GM18517 (cell line): ENCODE measurements at regions not wholly inside any gene's neighbourhood (a gene's known extent, or its start where the extent isn't known, plus 50 kb on each side); places are given as distances from the start of the nearest gene placed in this dataset.
A peak's percentile ranks its signal among the peaks of the same experiment; 100 is the strongest.

Source experiments
- ATAC-seq: cut with Tn5 transposase; IDR thresholded peaks from one replicate; pipeline ENCODE4 v1.9.1; 2021; ENCODE audit warnings: mild to moderate bottlenecking, moderate library complexity; ENCODE audit not compliant: unreplicated experiment

DNA sequence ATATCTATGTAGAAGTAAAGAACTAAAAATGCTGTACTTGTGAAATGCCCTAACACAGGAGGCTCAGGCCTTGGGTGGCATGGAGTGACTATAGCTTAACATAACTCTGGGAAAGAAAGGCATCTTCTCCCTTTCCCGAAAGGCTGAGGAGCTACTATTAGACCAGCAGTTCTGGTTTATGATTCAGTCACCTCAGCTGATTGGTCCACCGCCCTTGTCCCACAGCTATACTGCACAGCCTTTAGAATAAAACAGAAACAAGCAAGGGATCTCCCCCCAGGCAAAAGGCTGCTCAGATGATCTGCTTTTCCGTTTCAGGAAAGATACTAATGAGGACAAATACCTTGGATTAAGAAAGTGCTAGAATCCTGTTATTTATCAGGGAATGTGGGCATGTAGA lies 171.3 kb downstream of the SNCA start:
- no peak for ATAC-seq

DNA sequence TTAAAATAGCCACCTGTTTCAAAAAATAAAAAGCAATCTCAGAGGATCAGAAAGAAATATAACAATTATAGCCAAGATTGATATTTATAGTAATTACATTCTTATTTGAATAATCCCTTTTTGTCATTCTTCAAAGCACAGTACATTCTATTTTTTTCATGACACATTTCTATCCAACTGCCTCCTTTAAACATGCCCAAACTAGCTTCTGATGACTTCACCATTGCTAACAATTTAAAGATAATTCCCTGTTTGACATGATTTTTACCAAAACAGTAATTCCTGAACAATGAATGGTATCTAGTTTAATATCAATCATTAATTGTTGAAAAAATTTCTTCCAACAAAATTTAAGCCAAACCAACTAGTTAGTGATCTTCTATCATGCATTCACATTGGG lies 172.4 kb downstream of the SNCA start:
- ATAC-seq, result no peak

DNA sequence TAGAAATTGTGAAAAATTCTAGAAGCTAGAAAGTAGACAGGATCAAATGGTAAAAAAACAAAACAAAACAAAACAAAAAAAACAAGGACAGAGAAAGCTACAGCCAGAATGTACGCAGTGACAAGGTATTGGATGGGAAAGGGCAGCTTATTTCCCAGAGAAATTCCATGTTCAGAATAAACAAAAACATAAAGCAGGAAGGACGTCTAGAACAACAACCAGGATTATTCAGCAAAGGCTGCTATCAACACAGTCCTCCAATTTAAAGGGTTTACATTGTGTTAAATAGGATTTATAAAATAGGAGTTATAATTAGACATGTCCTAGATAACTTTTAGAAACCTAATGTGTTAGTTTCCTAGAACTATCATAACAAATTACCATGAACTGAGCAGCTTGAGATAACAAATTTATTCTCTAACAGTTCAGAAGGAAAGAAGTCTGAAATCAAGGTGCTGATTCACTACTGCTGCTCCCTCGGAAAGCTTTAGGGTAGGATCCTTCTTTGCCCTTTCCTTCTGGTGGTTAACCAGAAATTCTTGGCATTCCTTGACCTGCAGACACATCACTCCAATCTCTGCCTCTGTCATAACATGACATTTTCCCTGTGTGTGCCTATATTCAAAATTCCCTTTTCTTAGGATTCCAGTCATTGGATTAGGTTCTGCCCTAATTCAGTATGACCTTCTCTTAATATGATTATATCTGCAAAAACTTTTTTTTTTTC lies 175.6 kb downstream of the SNCA start:
- ATAC-seq, result no peak

DNA sequence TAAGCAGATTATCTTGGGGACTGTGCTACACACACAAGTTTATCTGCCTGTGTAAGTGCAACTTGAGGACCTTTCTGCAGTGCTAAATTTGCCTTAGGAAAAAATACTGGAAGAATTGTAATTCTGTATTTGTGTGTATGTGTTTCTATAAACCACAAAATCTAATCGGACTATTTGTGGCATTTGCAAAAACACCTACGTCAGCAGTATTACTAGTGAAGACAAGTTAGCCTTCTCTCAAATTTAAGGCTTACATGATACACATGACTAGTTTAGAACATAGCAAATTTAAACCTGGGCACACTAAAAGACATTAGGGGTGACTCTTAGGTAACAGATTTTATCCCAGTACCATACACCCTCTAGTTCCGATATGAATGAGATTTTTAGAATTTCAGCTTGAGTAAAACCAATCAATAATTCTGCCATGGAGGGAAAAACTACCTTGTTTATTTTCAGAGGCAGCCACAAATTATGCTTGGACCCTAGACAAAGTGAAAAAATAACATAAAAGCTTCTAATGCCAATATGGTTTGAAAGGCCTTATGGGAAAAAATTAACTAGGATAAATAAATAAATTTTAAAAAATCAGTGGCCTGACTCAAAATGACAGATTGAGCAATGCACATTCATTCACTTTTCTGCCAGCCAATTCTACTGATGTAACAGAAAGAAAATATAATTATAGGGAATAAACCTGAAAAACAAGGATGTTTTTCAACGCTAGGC lies 176.4 kb downstream of the SNCA start:
- no peak for ATAC-seq

DNA sequence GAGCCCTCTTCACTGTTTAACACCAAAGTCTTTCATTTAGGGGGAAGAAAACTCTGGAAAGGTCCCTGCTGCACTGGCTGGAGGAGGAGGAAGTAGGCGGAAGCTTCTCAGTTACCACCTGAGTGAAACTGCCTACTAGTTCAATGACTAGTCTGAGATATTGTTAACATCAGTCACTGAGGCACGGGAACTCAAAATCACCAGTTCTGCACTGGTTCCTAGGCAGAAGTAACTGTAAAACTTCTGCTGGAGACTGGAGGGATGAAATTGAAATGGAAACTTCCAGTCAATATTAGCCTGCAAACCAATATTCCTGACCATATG lies 178.3 kb downstream of the SNCA start:
- ATAC-seq, result peak; percentile 85

DNA sequence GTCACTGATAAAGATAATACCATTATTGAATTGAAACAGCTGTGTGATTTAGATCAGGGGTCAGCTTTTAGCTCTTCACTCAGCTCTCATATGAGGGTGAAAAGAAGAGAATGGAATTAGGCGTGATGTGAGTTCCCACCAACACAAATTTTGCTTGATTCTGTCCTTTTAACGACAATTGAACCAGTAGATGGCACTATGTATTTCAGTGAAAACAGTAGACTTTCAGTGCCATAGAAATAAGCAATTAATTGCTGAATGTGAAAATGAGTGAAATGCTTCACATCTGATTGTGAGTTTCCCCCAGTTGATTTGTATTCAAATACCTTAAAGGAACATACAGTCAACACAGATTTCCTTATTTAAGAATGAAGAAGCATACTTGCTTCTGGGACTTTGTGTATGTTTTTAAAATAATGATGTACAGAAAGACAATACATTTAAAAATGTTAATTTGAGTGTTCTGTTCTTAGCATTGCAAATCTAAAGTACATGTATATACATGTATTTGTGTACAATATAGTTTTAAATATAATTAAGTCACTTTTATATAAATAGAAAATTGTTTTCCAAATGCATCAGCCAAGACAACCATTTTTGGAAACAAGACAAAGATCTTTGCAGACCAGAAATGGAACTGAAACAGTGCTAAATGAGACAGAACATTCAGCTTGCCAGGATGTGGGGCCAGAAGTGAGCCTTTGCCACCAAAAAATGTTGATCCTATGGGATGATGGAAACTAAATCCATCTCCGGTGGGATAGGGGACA lies 178.8 kb downstream of the SNCA start:
- ATAC-seq, result peak; percentile 79

DNA sequence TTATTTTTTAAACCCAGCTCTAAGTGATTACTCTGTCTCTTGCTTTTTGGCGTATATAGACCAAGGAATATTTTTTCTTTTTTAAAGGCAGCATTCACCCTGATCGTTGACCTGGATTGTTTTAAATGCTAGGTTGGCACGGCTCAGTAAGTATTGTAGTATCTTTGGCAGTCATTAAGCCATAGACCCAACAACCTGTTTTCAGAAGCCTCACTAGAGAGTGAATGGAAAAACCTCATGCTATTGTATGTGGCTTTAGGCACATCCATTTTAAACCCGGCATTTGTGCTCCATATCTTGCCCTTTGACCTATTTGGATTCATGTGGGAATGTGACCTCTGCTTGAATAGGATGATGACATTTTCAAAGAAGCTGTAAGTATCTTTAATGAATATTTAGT lies 183.9 kb downstream of the SNCA start:
- no peak for ATAC-seq

DNA sequence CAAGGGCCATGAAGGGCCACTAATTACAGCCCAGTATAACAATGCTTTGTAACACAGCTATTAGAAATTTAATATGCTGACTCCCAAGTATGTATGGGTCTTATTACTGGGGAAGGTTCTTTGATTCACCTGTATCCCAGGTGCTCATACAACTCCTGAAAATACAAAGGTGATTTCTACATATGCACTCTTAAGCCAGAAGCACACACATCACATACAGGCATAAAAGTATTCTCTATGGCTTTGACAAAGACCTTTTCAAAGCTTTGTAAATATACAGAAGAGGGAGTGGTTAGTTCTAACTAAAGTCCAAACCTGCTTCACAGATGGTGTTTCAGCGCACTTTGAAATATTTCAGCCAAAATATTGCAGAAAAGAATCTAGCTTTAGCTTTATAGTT lies 191.5 kb downstream of the SNCA start:
- no peak for ATAC-seq

DNA sequence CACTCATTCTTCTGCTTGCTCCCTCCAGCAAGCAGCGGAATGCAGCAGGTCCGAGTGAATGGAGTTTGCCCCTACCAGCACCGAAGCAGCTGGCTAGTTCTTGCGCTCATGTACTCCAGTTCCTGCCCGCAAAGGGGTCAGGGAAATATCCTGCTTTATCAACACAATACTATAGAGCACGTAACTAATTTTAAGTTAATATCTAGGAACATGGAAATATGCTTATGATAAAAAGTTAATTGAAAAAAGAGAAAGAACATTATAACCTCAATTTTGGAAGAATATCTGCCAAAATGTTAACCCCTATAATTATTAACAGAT lies 195.6 kb downstream of the SNCA start:
- no peak for ATAC-seq

DNA sequence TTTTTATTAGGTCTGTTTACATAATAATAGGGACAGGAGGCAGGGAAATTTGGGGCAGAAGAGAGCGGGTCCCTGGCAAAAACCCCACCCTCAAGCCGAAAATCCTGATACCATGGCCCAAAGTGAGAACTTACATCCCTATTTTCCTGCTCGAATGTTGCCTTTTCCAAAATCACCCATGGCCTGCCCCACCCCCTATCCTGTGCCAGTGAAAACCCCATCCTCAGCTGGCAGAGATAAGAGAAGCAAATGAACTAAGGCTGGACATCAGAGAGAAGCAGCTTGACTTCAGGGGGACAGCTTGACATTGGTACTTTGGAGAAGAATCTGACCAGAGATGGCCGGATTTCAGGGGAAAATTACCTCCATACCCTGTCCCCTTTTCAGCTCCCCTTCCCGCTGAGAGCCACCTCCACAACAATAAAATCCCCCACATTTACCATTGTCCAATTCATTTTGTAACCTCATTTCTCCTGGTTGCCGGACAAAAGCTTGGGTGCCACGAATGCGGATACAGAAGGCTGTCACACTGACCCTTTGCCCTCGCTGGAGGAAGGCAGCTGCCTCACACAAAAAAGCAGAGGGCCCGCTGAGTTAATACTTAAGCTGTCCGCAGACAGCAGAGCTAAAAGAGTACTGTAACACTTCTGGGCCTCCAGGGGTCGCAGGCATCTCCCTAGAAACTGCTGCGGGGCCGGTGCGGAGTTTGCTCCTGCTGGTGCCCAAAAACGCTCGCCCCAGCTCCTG lies 196.2 kb downstream of the SNCA start:
- ATAC-seq, result no peak

DNA sequence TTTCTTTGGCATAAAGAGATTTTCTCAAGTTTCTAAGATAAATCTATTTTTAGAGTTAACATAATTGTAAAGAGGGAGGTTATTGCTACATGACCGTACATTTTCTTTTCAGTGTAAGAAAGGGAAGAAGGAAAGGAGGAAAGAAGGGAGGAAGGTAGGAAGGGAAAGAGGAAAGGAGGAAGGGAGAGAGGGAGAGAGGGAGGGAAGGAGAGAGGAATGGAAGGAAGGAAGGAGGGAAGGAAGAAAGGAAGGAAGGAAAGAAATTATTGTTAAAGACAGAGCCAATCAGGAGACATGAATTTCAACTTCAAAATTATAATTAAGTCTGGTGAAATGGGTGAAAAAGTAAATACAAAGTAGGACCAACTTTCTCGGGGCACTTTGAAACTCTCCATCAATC lies 197.6 kb downstream of the SNCA start:
- no peak for ATAC-seq

DNA sequence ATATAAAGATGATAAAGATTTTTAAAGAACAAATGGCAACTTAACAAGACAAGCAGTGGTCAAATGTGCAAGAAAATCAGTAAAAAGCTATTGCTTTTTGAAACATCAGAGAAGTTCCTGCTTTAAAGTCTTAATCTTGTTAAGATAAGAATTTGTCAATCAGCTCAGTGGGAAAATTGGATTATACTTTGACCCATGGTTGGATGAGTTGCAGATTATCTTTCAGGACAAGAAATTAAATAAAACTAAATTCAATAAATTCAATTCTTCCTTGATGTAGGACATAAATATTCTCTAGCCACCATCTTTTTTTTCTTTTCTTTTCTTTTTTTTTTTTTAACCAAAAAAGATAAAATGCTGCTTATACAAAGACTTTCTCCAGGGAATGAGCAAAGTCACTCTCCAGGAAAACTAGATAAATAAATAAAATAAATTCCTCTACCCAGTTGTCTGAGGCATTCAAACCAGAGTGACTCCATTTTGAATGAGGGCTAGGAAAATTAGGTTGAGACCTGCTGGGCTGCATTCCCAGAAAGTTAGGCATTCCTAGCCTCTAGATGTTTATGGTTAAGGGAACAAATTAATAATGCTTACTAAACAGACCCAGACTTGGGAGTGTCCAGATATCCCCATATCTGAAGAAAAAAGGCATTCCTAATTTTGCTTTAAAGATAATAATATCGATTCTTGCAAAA lies 211.2 kb downstream of the SNCA start:
- ATAC-seq, result no peak

DNA sequence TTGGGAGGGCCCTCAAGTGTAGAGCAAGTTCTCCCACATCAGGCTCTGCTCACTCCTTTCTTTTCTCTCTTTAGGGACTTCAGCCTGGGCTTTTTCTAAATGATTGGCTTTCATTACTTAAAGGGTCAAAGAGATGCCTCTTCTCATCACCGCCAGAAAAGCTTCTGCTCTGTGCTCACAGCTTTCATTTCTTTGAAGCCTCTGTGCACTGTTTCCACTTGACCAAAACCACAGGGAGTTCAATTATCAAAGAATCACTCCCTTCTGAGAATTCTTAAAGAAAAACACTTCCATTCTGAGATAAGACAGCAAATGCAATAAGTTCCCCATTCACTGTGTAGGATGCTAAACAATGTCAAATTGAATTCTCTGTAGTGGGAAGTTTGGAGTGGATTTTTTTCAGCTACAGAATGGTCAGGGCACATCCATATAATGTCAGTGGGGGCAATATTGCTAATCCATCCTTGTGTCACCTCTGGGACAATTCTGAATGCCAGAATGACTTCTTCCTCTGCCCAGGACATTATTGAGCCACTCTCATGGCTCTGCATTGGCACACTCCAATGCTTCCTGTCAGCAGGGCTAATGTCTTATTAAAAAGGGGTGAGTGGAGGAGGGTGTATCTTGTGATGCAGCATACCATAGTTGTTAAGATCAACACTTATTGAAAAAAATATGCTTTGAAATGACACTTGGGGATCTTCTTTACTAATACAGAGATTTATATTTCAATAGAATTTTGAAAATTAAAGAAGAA lies 217.6 kb downstream of the SNCA start:
- no peak for ATAC-seq

DNA sequence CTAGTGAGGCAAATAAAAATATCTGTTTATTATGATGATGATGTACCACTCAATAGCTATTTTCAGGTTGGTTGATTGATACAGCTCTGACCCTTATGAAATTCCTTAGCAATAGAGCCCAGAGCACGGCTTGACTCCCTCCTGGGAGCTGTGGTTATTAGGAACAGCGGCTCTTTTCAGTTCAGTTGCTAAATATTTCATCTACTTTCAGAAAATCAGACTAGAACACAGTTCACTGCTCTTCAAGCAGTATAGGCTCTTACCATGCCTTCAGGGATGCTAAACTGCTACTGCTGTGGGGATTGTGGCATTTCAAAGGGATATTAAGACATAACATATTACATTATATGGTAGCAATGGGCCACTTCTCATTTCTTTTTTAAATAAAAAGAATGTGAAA lies 218.8 kb downstream of the SNCA start:
- no peak for ATAC-seq

DNA sequence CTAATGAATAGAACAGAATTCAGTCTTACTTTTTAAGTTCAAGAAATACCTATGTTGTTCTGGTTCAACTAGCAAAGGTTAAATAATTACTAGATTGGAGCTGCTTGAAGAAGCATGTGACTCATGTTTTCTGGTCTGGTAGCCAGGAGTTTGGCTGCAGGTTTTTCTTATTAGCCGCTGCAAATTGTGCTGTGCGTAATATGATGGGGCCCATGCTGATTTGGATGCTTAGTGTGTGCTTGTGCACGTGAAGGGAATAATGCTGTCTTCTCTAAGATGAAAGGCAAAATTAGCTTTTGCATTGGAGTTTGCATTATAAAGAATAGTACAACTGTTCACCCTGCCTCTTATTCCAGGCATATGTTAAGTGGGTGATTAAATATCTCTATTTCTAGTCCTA lies 219.6 kb downstream of the SNCA start:
- ATAC-seq, result no peak

DNA sequence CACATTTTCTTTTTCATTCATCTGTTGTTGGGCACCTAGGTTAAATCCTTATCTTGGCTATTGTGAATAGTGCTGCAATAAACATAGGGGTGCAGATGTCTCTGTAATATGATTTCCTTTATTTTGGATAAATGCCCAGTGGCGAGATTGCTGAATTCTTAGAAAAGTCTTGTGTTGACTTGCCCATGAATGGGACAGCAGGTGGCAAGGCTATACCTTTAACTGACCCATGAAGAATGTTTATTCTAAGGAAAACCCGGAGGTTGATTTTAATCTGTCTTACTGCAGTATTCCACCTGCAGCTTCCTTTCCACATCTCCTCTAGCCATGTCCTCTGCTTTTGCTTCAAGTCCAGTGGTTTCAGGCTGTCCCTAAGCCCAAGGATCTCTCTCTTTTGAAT lies 220.6 kb downstream of the SNCA start:
- ATAC-seq, result no peak

DNA sequence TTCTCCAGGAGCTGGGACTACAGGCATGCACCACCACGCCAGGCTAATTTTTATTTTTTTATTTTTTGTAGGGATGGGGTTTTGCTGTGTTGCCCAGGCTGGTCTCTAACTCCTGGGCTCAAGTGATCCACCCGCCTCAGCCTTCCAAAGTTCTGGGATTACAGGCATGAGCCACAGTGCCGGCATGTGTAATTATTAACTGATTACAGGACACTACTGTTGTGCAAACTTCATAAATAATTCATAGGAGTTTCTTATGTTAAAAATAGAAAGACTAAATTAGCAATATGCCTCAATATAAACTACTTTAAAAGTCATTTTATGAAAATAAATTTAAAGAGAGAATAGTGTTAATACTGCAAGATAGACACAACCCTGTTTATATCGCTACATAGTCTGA lies 221.9 kb downstream of the SNCA start:
- ATAC-seq, result no peak

DNA sequence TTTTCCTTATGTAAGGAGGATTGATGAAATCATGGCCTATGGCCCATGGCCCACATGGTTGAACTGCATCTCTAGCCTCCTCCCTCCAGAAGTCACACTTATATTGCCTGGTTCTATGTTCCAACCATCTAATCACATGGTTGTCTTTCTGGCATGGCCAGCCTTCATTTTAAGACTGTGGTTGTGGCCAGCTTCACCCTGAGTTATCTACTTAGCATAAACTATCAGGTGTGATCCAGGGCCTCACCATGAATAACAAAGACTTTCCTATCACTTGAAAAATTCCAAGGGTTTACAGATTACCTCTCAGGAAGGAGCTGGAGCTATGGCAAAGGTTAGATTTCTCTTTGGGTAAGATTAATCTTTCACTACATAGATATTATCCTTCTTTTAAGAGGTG lies 222.8 kb downstream of the SNCA start:
- ATAC-seq, result no peak

DNA sequence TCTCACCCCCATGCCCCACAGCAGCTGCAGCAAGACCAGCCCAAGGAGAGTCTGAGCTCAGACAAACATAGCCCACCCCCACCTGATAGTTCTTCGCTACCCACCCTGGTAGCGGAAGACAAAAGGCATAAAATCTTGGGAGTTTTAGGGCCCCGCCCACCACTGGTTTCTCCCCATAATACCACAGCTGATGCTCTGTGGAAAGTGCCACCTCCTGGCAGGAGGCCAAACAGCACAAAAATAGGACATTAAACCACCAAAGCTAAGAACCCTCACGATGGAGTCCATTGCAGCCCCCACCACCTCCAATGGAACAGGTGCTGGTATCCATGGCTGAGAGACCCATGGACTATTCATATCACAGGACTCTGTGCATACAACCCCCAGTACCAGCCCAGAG lies 226.7 kb downstream of the SNCA start:
- no peak for ATAC-seq

DNA sequence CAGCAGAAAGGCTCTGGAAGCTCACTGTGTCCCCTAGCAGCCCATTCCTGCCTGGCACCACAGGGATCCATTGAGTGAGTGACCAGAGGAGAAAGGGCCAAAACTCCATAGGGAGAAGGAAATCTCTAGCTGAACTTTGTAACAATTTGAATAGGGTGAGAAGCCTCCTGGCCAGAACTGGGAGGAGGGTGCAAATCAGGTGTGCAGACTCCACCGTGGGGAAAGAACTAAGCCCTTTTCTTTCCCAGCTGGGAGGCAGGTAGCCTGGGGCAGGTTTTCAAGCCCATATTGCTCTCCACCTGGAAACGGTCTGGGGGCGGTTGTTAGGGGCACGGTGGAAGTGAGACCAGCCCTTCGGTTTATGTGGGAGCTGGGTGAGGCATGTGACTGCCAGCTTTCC lies 227.2 kb downstream of the SNCA start:
- no peak for ATAC-seq
